Fibroblast of mammary gland (primary cell): ENCODE measurements at regions not wholly inside any gene's neighbourhood (a gene's known extent, or its start where the extent isn't known, plus 50 kb on each side); places are given as distances from the start of the nearest gene placed in this dataset.

Experiments
- DNase-seq: peaks from one replicate; pipeline ENCODE4 v3.0.0-alpha.2; 2010; ENCODE audit warnings: low read depth
- H3K4me3 ChIP-seq: 2 replicates; pipeline ENCODE4 v1.5.1; 2011; ENCODE audit warnings: low read depth, mild to moderate bottlenecking, low read length, moderate library complexity; ENCODE audit not compliant: control insufficient read depth
- CTCF ChIP-seq: conservative IDR thresholded peaks from 2 replicates; pipeline ENCODE4 v1.5.1; 2011; ENCODE audit warnings: low read depth, low read length, inconsistent platforms; ENCODE audit not compliant: control insufficient read depth, insufficient read depth

- DNase-seq, result no peak
- no peak overlapping the region for H3K4me3 ChIP-seq
- no peak for TF ChIP-seq CTCF
These were observed 96.5 kb upstream of the LMCD1 start for GRCh38 chr3:8405144-8405543.

DNA sequence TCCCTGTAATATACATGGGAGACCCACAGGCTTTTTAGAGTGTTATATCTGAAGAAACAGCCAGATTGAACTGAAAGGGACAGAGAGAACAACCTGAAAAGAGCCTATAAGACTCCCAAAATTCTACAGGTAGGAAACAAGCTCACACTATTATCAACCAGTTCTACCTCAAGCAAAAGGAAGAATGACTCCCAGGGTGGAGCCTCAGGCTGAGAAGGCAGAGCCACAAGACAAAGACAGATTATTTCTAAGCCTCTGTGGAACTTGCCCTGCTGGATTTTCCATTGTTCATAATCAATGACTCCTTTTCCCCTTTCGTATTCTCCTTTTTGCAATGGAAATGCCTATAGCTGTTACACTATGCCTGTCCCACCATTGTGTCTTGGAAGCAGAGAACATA lies 95.1 kb upstream of the LMCD1 start:
- DNase-seq, result no peak
- TF ChIP-seq CTCF, result no peak
- H3K4me3 ChIP-seq, result no peak overlapping the region

DNA sequence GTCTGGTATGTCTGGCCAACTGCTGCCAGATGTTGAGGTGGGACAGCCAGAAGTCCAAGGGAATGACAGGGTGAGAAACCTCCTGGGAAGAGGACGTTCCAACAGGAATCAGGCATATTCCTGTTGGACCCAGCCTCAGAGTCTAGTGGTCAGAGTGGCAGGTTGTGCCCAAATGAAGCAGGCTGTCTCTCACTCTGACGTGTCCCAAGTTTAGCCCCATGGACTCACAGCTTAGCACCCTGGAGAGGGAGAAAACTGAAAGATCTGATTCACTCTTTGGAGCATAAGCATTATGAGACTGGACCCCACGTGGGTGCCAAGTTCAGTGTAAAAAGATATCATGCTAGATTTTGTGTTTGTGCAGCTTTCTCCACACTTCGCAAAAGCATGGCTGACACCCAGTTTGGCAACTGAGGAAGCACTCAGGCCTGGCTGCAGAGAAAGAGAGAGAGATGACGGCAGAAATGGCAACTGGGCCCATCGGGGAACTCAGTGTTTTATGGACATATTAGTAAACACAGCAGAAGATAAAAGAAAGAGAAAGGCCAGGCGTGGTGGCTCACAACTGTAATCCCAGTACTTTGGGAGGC lies 88.2 kb upstream of the LMCD1 start:
- TF ChIP-seq CTCF, result no peak
- no peak for DNase-seq
- no peak overlapping the region for H3K4me3 ChIP-seq

- peak; percentile 34 for DNase-seq
- H3K4me3 ChIP-seq, result no peak overlapping the region
- no peak for TF ChIP-seq CTCF
These were observed 84.7 kb upstream of the LMCD1 start for GRCh38 chr3:8416965-8417364.

GRCh38 chr3:8420612-8421011 lies 81.0 kb upstream of the LMCD1 start:
- TF ChIP-seq CTCF, result no peak
- H3K4me3 ChIP-seq, result no peak overlapping the region
- DNase-seq, result no peak

GRCh38 chr3:8421267-8421666 lies 80.4 kb upstream of the LMCD1 start:
- TF ChIP-seq CTCF, result no peak
- DNase-seq, result no peak
- H3K4me3 ChIP-seq, result no peak overlapping the region

DNA sequence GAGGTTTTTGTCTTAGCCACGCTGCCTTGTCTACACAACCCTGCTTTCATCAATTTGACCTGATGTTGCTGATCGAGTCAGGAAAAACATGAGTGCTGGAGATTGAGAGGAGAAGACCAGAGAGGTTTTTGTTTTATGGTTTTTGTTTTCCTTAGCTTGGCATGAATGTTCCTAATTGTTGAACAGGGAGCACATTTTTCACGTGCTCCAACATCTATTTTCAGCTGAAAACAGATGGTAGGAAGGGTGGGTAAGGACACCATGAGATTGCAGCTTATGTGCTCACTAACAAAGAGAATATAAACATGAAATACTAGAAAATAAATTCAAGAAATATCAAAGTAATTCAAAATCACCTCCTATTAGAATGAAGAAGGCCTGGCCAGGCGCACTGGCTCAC lies 79.9 kb upstream of the LMCD1 start:
- no peak for TF ChIP-seq CTCF
- no peak overlapping the region for H3K4me3 ChIP-seq
- DNase-seq, result no peak
